H9 (cell line): ENCODE measurements at regions not wholly inside any gene's neighbourhood (a gene's known extent, or its start where the extent isn't known, plus 50 kb on each side); places are given as distances from the start of the nearest gene placed in this dataset.

Experiments
- DNase-seq: peaks from one replicate; pipeline ENCODE4 v3.0.0-alpha.2; 2017
- H2AFZ ChIP-seq: one replicate; pipeline ENCODE4 v1.6.1; 2013; ENCODE audit warnings: mild to moderate bottlenecking, low read length, control low read depth, moderate library complexity
- H2AK5ac ChIP-seq: 2 replicates; pipeline ENCODE4 v1.6.1; 2013; ENCODE audit warnings: low read length, control low read depth, mixed read lengths; ENCODE audit not compliant: insufficient read length
- H2BK120ac ChIP-seq: one replicate; pipeline ENCODE4 v1.6.1; 2013; ENCODE audit warnings: low read depth, mild to moderate bottlenecking, low read length, control low read depth, inconsistent platforms; ENCODE audit not compliant: poor library complexity, severe bottlenecking
- H2BK12ac ChIP-seq: 2 replicates; pipeline ENCODE4 v1.6.1; 2013; ENCODE audit warnings: low read length, control low read depth, mixed read lengths, low read depth; ENCODE audit not compliant: insufficient read length
- H2BK15ac ChIP-seq: 2 replicates; pipeline ENCODE4 v1.6.1; 2013; ENCODE audit warnings: low read depth, low read length, control low read depth
- H2BK20ac ChIP-seq: one replicate; pipeline ENCODE4 v1.6.1; 2013; ENCODE audit warnings: low read depth, mild to moderate bottlenecking, low read length, control low read depth, inconsistent platforms; ENCODE audit not compliant: poor library complexity, severe bottlenecking
- H2BK5ac ChIP-seq: 2 replicates; pipeline ENCODE4 v1.6.1; 2013; ENCODE audit warnings: low read length, control low read depth, mixed read lengths; ENCODE audit not compliant: insufficient read length
- H3K14ac ChIP-seq: 2 replicates; pipeline ENCODE4 v1.6.1; 2013; ENCODE audit warnings: low read length, control low read depth; ENCODE audit not compliant: insufficient read depth
- H3K18ac ChIP-seq: 2 replicates; pipeline ENCODE4 v1.6.1; 2013; ENCODE audit warnings: low read depth, mild to moderate bottlenecking, mixed read lengths, low read length, control low read depth; ENCODE audit not compliant: insufficient read length
- H3K23ac ChIP-seq: 2 replicates; pipeline ENCODE4 v1.6.1; 2013; ENCODE audit warnings: low read length, control low read depth, mixed read lengths, low read depth; ENCODE audit not compliant: insufficient read length
- H3K23me2 ChIP-seq: 2 replicates; pipeline ENCODE4 v1.6.1; 2013; ENCODE audit warnings: low read depth, mild to moderate bottlenecking, mixed read lengths, low read length, control low read depth; ENCODE audit not compliant: insufficient read length, poor library complexity, severe bottlenecking
- H3K27ac ChIP-seq: 2 replicates; pipeline ENCODE4 v1.5.1; 2013; ENCODE audit warnings: low read length, control low read depth, mixed read lengths, low read depth; ENCODE audit not compliant: insufficient read length
- H3K27me3 ChIP-seq: 2 replicates; pipeline ENCODE4 v1.6.1; 2013; ENCODE audit warnings: low read length, control low read depth, inconsistent platforms; ENCODE audit not compliant: insufficient read depth
- H3K4ac ChIP-seq: 2 replicates; pipeline ENCODE4 v1.6.1; 2013; ENCODE audit warnings: low read depth, mild to moderate bottlenecking, control low read depth, inconsistent platforms, low read length, moderate library complexity
- H3K4me1 ChIP-seq: 2 replicates; pipeline ENCODE4 v1.6.1; 2013; ENCODE audit warnings: low read length, control low read depth, inconsistent platforms; ENCODE audit not compliant: insufficient read depth
- H3K4me2 ChIP-seq: 2 replicates; pipeline ENCODE4 v1.6.1; 2013; ENCODE audit warnings: low read length, control low read depth, mixed read lengths; ENCODE audit not compliant: insufficient read length, insufficient read depth
- H3K56ac ChIP-seq: 2 replicates; pipeline ENCODE4 v1.6.1; 2013; ENCODE audit warnings: low read depth, mild to moderate bottlenecking, mixed read lengths, low read length, control low read depth; ENCODE audit not compliant: insufficient read length
- H3K79me1 ChIP-seq: 2 replicates; pipeline ENCODE4 v1.6.1; 2013; ENCODE audit warnings: low read depth, mild to moderate bottlenecking, moderate library complexity, low read length, control low read depth, inconsistent platforms; ENCODE audit not compliant: insufficient read depth, poor library complexity, severe bottlenecking
- H3K79me2 ChIP-seq: 2 replicates; pipeline ENCODE4 v1.6.1; 2013; ENCODE audit warnings: low read length, control low read depth, inconsistent platforms; ENCODE audit not compliant: insufficient read depth
- H3K9ac ChIP-seq: 2 replicates; pipeline ENCODE4 v1.6.1; 2013; ENCODE audit warnings: low read length, control low read depth, mixed read lengths; ENCODE audit not compliant: insufficient read length; ENCODE audit errors: extremely low read depth
- H3K9me3 ChIP-seq: one replicate; pipeline ENCODE4 v1.6.1; 2013; ENCODE audit warnings: low read depth, low read length, inconsistent platforms; ENCODE audit not compliant: control insufficient read depth
- H3T11ph ChIP-seq: one replicate; pipeline ENCODE4 v1.6.1; 2013; ENCODE audit warnings: mild to moderate bottlenecking, low read length, control low read depth, inconsistent platforms
- H4K20me1 ChIP-seq: one replicate; pipeline ENCODE4 v1.6.1; 2013; ENCODE audit not compliant: control insufficient read depth, insufficient read length, insufficient read depth
- H4K5ac ChIP-seq: 2 replicates; pipeline ENCODE4 v1.6.1; 2013; ENCODE audit warnings: low read depth, mild to moderate bottlenecking, mixed read lengths, low read length, control low read depth; ENCODE audit not compliant: insufficient read length
- H4K8ac ChIP-seq: replicated peaks from 2 replicates; pipeline ENCODE4 v1.6.1; 2013; ENCODE audit warnings: low read length, control low read depth, mixed read lengths, low read depth; ENCODE audit not compliant: insufficient read length
- H4K91ac ChIP-seq: 2 replicates; pipeline ENCODE4 v1.6.1; 2013; ENCODE audit warnings: low read depth, mild to moderate bottlenecking, moderate library complexity, mixed read lengths, low read length, control low read depth; ENCODE audit not compliant: insufficient read length
- H3K27ac Mint-ChIP-seq, 3 experiments: 2 replicates in 2 of 3; 3 replicates in 1 of 3; pipeline ENCODE4 v1.8.0; 2020 to 2021; ENCODE audit warnings: mixed read lengths in 3 of 3, mild to moderate bottlenecking in 1 of 3, moderate library complexity in 1 of 3
- H3K27me3 Mint-ChIP-seq: 2 replicates; pipeline ENCODE4 v1.8.0; 2021; ENCODE audit warnings: low read depth, mild to moderate bottlenecking, moderate library complexity, mixed read lengths
- H3K36me3 Mint-ChIP-seq, 3 experiments: 2 replicates in 2 of 3; 3 replicates in 1 of 3; pipeline ENCODE4 v1.8.0; 2020 to 2021; ENCODE audit warnings: low read depth in 3 of 3, mixed read lengths in 3 of 3; ENCODE audit not compliant: insufficient read depth in 1 of 3
- H3K4me1 Mint-ChIP-seq, 2 experiments: 2 replicates each; pipeline ENCODE4 v1.8.0; 2020; ENCODE audit warnings: mixed read lengths in 2 of 2
- H3K4me3 Mint-ChIP-seq, 2 experiments: 2 replicates in 1 of 2; 3 replicates in 1 of 2; pipeline ENCODE4 v1.8.0; 2020 to 2021; ENCODE audit warnings: mild to moderate bottlenecking in 2 of 2, mixed read lengths in 2 of 2, moderate library complexity in 1 of 2
- H3K9me3 Mint-ChIP-seq, 2 experiments: 2 replicates in 1 of 2; 3 replicates in 1 of 2; pipeline ENCODE4 v1.8.0; 2020; ENCODE audit warnings: mild to moderate bottlenecking in 2 of 2, mixed read lengths in 2 of 2, moderate library complexity in 1 of 2
- WGBS: extraction: QIAGEN DNeasy Blood & Tissue Kit; methylation state at CpG from one replicate; pipeline ENCODE4 v1.1.7; 2013; ENCODE audit warnings: missing lambda C conversion rate, low lambda C conversion rate, mixed read lengths; ENCODE audit not compliant: insufficient read length; ENCODE audit errors: extremely low coverage; 5-methylcytosine and 5-hydroxymethylcytosine counted together
- TF ChIP-seq, protein P1 (sequence below): fragments of 200-600 bp; sonication (generic); conservative IDR thresholded peaks from 3 replicates; pipeline ENCODE4 v1.8.0; 2021; ENCODE audit warnings: antibody characterized with exemption, mild to moderate bottlenecking

DNA sequence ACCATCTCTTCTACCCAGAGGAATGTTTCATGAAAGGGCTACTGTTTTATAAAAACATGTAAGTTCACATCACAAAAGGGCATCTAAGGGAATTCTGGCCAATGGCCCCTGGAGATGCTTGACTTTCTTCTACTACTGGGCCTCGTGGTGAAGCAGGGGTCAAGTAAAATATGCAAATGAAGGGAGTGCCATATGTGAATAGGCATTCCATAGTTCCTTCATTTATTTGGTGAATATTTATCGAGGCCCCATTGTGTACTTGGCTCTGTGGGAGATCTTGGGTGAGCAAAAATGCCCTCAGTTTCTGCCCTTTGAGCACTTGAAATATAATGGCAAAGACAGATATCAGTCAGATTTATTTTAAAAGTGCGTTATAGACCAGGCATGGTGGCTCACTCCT, 101.3 kb upstream of the CACNA2D3 start:
- Mint-ChIP-seq H3K4me1 (no peaks in the 10 kb centered on the region), H3K9me3 (peaks cover 5% of the 10 kb centered on the region in 2 experiments), H3K4me3 (no peak overlapping the region), H3K27ac (no peak overlapping the region), H3K27me3 (peaks cover 3% of the 10 kb centered on the region; the same call in 1 of the 2 replicates), H3K36me3 (peaks cover 0 to 6% (median 3%) of the 10 kb centered on the region in 3 experiments; a peak in 2 of 7 replicates)
- H3K23ac ChIP-seq: no peak overlapping the region
- H2AFZ ChIP-seq: no peak overlapping the region
- H3K18ac ChIP-seq: no peak overlapping the region
- H3K4me1 ChIP-seq: no peaks in the 10 kb centered on the region
- no peak overlapping the region for H3K27ac ChIP-seq
- WGBS: no CpG with 5 or more reads among the region's 3 CpGs
- no peaks in the 10 kb centered on the region for H3K79me1 ChIP-seq
- no peak overlapping the region for H2BK120ac ChIP-seq
- no peaks in the 10 kb centered on the region for H3K27me3 ChIP-seq
- no peak overlapping the region for H2BK20ac ChIP-seq
- no peak for DNase-seq
- H3K56ac ChIP-seq: no peak overlapping the region
- no peak overlapping the region for H3K14ac ChIP-seq
- H3K4me2 ChIP-seq: no peak overlapping the region
- H4K91ac ChIP-seq: no peak overlapping the region
- H4K8ac ChIP-seq: no peak overlapping the region
- H3K9ac ChIP-seq: no peak overlapping the region
- no peaks in the 10 kb centered on the region for H3K9me3 ChIP-seq
- no peak overlapping the region for H2AK5ac ChIP-seq
- TF ChIP-seq, protein P1, sequence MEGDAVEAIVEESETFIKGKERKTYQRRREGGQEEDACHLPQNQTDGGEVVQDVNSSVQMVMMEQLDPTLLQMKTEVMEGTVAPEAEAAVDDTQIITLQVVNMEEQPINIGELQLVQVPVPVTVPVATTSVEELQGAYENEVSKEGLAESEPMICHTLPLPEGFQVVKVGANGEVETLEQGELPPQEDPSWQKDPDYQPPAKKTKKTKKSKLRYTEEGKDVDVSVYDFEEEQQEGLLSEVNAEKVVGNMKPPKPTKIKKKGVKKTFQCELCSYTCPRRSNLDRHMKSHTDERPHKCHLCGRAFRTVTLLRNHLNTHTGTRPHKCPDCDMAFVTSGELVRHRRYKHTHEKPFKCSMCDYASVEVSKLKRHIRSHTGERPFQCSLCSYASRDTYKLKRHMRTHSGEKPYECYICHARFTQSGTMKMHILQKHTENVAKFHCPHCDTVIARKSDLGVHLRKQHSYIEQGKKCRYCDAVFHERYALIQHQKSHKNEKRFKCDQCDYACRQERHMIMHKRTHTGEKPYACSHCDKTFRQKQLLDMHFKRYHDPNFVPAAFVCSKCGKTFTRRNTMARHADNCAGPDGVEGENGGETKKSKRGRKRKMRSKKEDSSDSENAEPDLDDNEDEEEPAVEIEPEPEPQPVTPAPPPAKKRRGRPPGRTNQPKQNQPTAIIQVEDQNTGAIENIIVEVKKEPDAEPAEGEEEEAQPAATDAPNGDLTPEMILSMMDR: no peak
- H2BK15ac ChIP-seq: no peak overlapping the region
- H3K4ac ChIP-seq: no peak overlapping the region
- H2BK12ac ChIP-seq: no peak overlapping the region
- no peaks in the 10 kb centered on the region for H3K79me2 ChIP-seq
- H4K20me1 ChIP-seq: no peaks in the 10 kb centered on the region
- H3T11ph ChIP-seq: no peak overlapping the region
- H3K23me2 ChIP-seq: no peaks in the 10 kb centered on the region
- no peak overlapping the region for H2BK5ac ChIP-seq
- no peak overlapping the region for H4K5ac ChIP-seq
